HEK293 (cell line): ENCODE measurements at regions not wholly inside any gene's neighbourhood (a gene's known extent, or its start where the extent isn't known, plus 50 kb on each side); places are given as distances from the start of the nearest gene placed in this dataset.

Experiments
- ATF2 ChIP-seq: fragments of 450-650 bp; formaldehyde crosslinking; IDR thresholded peaks from 2 replicates; pipeline ENCODE4 v1.5.1; 2016; ENCODE audit warnings: missing biosample characterization, missing genetic modification characterization, low read depth
- YY2 ChIP-seq: fragments of 450-650 bp; formaldehyde crosslinking; IDR thresholded peaks from 2 replicates; pipeline ENCODE4 v1.5.1; 2016; ENCODE audit warnings: missing biosample characterization, missing genetic modification characterization
- ZFP37 ChIP-seq: fragments of 450-650 bp; formaldehyde crosslinking; IDR thresholded peaks from 2 replicates; pipeline ENCODE4 v1.5.1; 2016; ENCODE audit warnings: missing biosample characterization, missing genetic modification characterization
- ZNF121 ChIP-seq: fragments of 450-650 bp; formaldehyde crosslinking; IDR thresholded peaks from 2 replicates; pipeline ENCODE4 v1.5.1; 2016; ENCODE audit warnings: missing biosample characterization, missing genetic modification characterization
- ZNF133 ChIP-seq: fragments of 450-650 bp; formaldehyde crosslinking; IDR thresholded peaks from 2 replicates; pipeline ENCODE4 v1.5.1; 2016; ENCODE audit warnings: missing biosample characterization, missing genetic modification characterization
- ZNF175 ChIP-seq: fragments of 450-650 bp; formaldehyde crosslinking; IDR thresholded peaks from 2 replicates; pipeline ENCODE4 v1.5.1; 2016; ENCODE audit warnings: missing biosample characterization, missing genetic modification characterization
- ZNF324 ChIP-seq: fragments of 450-650 bp; formaldehyde crosslinking; IDR thresholded peaks from 2 replicates; pipeline ENCODE4 v1.5.1; 2016; ENCODE audit warnings: missing biosample characterization, missing genetic modification characterization
- ZNF510 ChIP-seq: fragments of 450-650 bp; formaldehyde crosslinking; IDR thresholded peaks from 2 replicates; pipeline ENCODE4 v1.5.1; 2018; ENCODE audit warnings: mild to moderate bottlenecking, missing genetic modification characterization, missing biosample characterization; ENCODE audit not compliant: insufficient replicate concordance
- ZNF670 ChIP-seq: fragments of 450-650 bp; formaldehyde crosslinking; IDR thresholded peaks from 2 replicates; pipeline ENCODE4 v1.5.1; 2016; ENCODE audit warnings: missing biosample characterization, missing genetic modification characterization, low read depth
- ZNF776 ChIP-seq: fragments of 450-650 bp; formaldehyde crosslinking; IDR thresholded peaks from 2 replicates; pipeline ENCODE4 v1.5.0; 2017; ENCODE audit warnings: missing biosample characterization, missing genetic modification characterization, borderline replicate concordance
- TF ChIP-seq, protein P1 (sequence below): fragments of 450-650 bp; formaldehyde crosslinking; IDR thresholded peaks from 2 replicates; pipeline ENCODE4 v1.5.1; 2016; ENCODE audit warnings: missing biosample characterization, missing genetic modification characterization
- TF ChIP-seq, protein P2 (sequence below): fragments of 450-650 bp; formaldehyde crosslinking; IDR thresholded peaks from 2 replicates; pipeline ENCODE4 v1.5.1; 2016; ENCODE audit warnings: missing biosample characterization, missing genetic modification characterization
- TF ChIP-seq, protein P3 (sequence below): fragments of 450-650 bp; formaldehyde crosslinking; IDR thresholded peaks from 2 replicates; pipeline ENCODE4 v1.5.1; 2016; ENCODE audit warnings: missing biosample characterization, missing genetic modification characterization
- TF ChIP-seq, protein P4 (sequence below): fragments of 450-650 bp; formaldehyde crosslinking; IDR thresholded peaks from 2 replicates; pipeline ENCODE4 v1.5.1; 2016; ENCODE audit warnings: missing biosample characterization, missing genetic modification characterization

DNA sequence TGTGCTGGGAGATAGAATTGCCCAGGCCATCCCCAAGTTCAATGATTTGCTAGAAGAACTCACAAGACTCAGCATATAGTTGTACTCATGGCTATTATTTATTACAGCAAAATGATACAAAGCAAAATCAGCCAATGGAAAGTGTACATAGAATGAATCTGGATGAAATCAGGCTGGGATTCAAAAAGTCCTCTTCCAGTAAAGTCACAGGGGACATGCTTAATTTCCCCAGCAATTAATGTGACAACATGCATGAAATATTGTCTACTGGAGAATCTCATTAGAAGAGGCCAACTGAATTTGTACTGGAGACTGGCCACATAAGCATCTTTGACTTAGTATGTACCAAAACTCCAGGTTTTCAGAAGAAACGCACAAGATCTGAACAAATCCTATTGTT lies 1043.1 kb downstream of the NAALADL2 start:
- TF ChIP-seq, protein P1, sequence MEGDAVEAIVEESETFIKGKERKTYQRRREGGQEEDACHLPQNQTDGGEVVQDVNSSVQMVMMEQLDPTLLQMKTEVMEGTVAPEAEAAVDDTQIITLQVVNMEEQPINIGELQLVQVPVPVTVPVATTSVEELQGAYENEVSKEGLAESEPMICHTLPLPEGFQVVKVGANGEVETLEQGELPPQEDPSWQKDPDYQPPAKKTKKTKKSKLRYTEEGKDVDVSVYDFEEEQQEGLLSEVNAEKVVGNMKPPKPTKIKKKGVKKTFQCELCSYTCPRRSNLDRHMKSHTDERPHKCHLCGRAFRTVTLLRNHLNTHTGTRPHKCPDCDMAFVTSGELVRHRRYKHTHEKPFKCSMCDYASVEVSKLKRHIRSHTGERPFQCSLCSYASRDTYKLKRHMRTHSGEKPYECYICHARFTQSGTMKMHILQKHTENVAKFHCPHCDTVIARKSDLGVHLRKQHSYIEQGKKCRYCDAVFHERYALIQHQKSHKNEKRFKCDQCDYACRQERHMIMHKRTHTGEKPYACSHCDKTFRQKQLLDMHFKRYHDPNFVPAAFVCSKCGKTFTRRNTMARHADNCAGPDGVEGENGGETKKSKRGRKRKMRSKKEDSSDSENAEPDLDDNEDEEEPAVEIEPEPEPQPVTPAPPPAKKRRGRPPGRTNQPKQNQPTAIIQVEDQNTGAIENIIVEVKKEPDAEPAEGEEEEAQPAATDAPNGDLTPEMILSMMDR (tag by site-specific recombination), result no peak
- TF ChIP-seq, protein P2, sequence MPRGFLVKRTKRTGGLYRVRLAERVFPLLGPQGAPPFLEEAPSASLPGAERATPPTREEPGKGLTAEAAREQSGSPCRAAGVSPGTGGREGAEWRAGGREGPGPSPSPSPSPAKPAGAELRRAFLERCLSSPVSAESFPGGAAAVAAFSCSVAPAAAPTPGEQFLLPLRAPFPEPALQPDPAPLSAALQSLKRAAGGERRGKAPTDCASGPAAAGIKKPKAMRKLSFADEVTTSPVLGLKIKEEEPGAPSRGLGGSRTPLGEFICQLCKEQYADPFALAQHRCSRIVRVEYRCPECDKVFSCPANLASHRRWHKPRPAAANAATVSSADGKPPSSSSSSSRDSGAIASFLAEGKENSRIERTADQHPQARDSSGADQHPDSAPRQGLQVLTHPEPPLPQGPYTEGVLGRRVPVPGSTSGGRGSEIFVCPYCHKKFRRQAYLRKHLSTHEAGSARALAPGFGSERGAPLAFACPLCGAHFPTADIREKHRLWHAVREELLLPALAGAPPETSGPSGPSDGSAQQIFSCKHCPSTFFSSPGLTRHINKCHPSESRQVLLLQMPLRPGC, result no peak
- TF ChIP-seq ZNF324 (tag by site-specific recombination) (no peak), ZNF670 (tag by site-specific recombination) (no peak), ZNF133 (tag by site-specific recombination) (no peak), ZNF121 (tag by site-specific recombination) (no peak), ZFP37 (no peak), ATF2 (tag by site-specific recombination) (no peak), ZNF776 (no peak), ZNF175 (tag by site-specific recombination) (no peak), YY2 (tag by site-specific recombination) (no peak), ZNF510 (no peak)
- TF ChIP-seq, protein P3, sequence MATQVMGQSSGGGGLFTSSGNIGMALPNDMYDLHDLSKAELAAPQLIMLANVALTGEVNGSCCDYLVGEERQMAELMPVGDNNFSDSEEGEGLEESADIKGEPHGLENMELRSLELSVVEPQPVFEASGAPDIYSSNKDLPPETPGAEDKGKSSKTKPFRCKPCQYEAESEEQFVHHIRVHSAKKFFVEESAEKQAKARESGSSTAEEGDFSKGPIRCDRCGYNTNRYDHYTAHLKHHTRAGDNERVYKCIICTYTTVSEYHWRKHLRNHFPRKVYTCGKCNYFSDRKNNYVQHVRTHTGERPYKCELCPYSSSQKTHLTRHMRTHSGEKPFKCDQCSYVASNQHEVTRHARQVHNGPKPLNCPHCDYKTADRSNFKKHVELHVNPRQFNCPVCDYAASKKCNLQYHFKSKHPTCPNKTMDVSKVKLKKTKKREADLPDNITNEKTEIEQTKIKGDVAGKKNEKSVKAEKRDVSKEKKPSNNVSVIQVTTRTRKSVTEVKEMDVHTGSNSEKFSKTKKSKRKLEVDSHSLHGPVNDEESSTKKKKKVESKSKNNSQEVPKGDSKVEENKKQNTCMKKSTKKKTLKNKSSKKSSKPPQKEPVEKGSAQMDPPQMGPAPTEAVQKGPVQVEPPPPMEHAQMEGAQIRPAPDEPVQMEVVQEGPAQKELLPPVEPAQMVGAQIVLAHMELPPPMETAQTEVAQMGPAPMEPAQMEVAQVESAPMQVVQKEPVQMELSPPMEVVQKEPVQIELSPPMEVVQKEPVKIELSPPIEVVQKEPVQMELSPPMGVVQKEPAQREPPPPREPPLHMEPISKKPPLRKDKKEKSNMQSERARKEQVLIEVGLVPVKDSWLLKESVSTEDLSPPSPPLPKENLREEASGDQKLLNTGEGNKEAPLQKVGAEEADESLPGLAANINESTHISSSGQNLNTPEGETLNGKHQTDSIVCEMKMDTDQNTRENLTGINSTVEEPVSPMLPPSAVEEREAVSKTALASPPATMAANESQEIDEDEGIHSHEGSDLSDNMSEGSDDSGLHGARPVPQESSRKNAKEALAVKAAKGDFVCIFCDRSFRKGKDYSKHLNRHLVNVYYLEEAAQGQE, result no peak
- TF ChIP-seq, protein P4, sequence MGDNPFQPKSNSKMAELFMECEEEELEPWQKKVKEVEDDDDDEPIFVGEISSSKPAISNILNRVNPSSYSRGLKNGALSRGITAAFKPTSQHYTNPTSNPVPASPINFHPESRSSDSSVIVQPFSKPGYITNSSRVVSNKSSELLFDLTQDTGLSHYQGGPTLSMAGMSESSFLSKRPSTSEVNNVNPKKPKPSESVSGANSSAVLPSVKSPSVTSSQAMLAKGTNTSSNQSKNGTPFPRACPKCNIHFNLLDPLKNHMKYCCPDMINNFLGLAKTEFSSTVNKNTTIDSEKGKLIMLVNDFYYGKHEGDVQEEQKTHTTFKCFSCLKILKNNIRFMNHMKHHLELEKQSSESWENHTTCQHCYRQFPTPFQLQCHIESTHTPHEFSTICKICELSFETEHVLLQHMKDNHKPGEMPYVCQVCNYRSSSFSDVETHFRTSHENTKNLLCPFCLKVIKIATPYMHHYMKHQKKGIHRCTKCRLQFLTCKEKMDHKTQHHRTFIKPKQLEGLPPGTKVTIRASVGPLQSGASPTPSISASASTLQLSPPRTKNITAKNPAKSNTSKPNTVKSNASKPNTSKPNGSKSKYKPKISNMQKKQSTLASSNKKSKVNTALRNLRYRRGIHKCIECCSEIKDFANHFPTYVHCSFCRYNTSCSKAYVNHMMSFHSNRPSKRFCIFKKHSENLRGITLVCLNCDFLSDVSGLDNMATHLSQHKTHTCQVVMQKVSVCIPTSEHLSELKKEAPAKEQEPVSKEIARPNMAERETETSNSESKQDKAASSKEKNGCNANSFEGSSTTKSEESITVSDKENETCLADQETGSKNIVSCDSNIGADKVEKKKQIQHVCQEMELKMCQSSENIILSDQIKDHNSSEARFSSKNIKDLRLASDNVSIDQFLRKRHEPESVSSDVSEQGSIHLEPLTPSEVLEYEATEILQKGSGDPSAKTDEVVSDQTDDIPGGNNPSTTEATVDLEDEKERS (tag by site-specific recombination), result no peak
